PC-3 (cell line): ENCODE measurements at regions not wholly inside any gene's neighbourhood (a gene's known extent, or its start where the extent isn't known, plus 50 kb on each side); places are given as distances from the start of the nearest gene placed in this dataset.
A peak's percentile ranks its signal among the peaks of the same experiment; 100 is the strongest.

Experiments
- ATAC-seq: fragments of 200-7000 bp; cut with Tn5 transposase; 2 replicates; pipeline ENCODE4 v1.9.1; 2020; ENCODE audit warnings: mild to moderate bottlenecking, moderate library complexity
- BruUV-seq: library from RNA; stranded (reverse); fragments of 400-500 nt; replicated peaks from 2 replicates; lab custom pipeline; 2021; lab: Mats Ljungman, UMichigan
- CTCF ChIA-PET: fragments of 300-600 bp; sonication (Branson Sonifier 250); formaldehyde crosslinking; loops from one replicate; lab custom pipeline; 2022; ENCODE audit warnings: antibody characterized with exemption; lab: Charles Lee
- POLR2A ChIA-PET: fragments of 300-600 bp; sonication (Branson Sonifier 250); formaldehyde crosslinking; loops from one replicate; lab custom pipeline; 2022; ENCODE audit warnings: antibody characterized with exemption; ENCODE audit not compliant: unreplicated experiment; lab: Charles Lee
- DNase-seq: peaks from one replicate; pipeline ENCODE4 v3.0.0-alpha.2; 2015
- H2AFZ ChIP-seq: fragments of 300-600 bp; sonication (generic); 2 replicates; pipeline ENCODE4 v1.6.0; 2016; ENCODE audit warnings: antibody characterized with exemption, low read length
- H3F3A ChIP-seq: fragments of 300-600 bp; sonication (generic); one replicate; pipeline ENCODE4 v1.6.0; 2017; ENCODE audit warnings: antibody characterized with exemption, low read length, control low read depth, mild to moderate bottlenecking; ENCODE audit not compliant: unreplicated experiment
- H3K27ac ChIP-seq: fragments of 300-600 bp; sonication (generic); 2 replicates; pipeline ENCODE4 v1.5.1; 2016; ENCODE audit warnings: mild to moderate bottlenecking, low read length
- H3K27me3 ChIP-seq: fragments of 300-600 bp; sonication (generic); 2 replicates; pipeline ENCODE4 v1.6.1; 2016; ENCODE audit warnings: low read length, mixed read lengths
- H3K36me3 ChIP-seq: fragments of 300-600 bp; sonication (generic); 2 replicates; pipeline ENCODE4 v1.6.1; 2016; ENCODE audit warnings: low read depth, mixed run types, low read length, mixed read lengths
- H3K4me1 ChIP-seq: fragments of 300-600 bp; sonication (generic); 2 replicates; pipeline ENCODE4 v1.5.1; 2016; ENCODE audit warnings: low read length; ENCODE audit not compliant: insufficient read depth
- H3K4me2 ChIP-seq: fragments of 300-600 bp; sonication (generic); 2 replicates; pipeline ENCODE4 v1.6.0; 2016; ENCODE audit warnings: low read length
- H3K4me3 ChIP-seq: fragments of 300-600 bp; sonication (generic); 2 replicates; pipeline ENCODE4 v1.5.1; 2016; ENCODE audit warnings: mild to moderate bottlenecking, low read length, mixed read lengths
- H3K79me2 ChIP-seq: fragments of 300-600 bp; sonication (generic); 2 replicates; pipeline ENCODE4 v1.6.1; 2017; ENCODE audit warnings: low read length, mixed read lengths
- H3K9ac ChIP-seq: fragments of 300-600 bp; sonication (generic); 2 replicates; pipeline ENCODE4 v1.6.0; 2016; ENCODE audit warnings: mild to moderate bottlenecking, low read length
- H3K9me2 ChIP-seq: fragments of 300-600 bp; sonication (generic); replicated peaks from 2 replicates; pipeline ENCODE4 v1.6.1; 2016; ENCODE audit warnings: mixed run types, low read length, mixed read lengths
- H3K9me3 ChIP-seq: fragments of 300-600 bp; sonication (generic); 2 replicates; pipeline ENCODE4 v1.6.1; 2016; ENCODE audit warnings: low read length, mixed read lengths
- H4K20me1 ChIP-seq: fragments of 300-600 bp; sonication (generic); 2 replicates; pipeline ENCODE4 v1.6.1; 2016; ENCODE audit warnings: low read length, mixed read lengths
- EZH2 ChIP-seq: fragments of 300-600 bp; sonication (generic); IDR thresholded peaks from one replicate; pipeline ENCODE4 v1.6.1; 2017; ENCODE audit warnings: antibody characterized with exemption, mild to moderate bottlenecking, low read length; ENCODE audit not compliant: unreplicated experiment
- EZH2phosphoT487 ChIP-seq: fragments of 300-600 bp; sonication (generic); IDR thresholded peaks from 2 replicates; pipeline ENCODE4 v1.6.1; 2018; ENCODE audit warnings: mild to moderate bottlenecking, antibody characterized with exemption, low read length, borderline replicate concordance
- intact Hi-C: fragments of 100-400 bp; cut with micrococcal nuclease; formaldehyde crosslinking; loops from 2 replicates; pipeline ENCODE4 v1.9.0; 2023
- TF ChIP-seq, protein P1 (sequence below): fragments of 300-600 bp; sonication (generic); conservative IDR thresholded peaks from 2 replicates; pipeline ENCODE4 v1.5.1; 2017; ENCODE audit warnings: antibody characterized with exemption, low read depth, mild to moderate bottlenecking, low read length

DNA sequence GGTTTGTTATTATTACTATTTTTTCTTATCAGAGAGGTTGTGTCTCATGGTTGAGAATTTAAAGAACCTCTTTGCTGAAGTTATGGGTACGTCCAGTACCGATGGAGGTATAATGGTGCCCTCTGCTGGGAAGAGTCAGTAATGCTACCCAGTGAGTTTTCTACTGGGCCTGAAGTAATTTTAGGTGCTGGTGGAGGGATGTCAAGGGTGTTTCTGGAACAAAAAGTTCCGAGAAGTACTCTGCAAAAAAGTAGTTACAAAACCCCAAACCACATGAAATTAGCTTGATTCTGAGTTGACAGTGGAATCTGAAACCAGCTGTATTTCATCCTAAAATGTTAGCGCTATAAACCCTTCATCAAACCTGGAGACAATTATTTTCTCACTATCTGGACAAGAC is 102.5 kb upstream of the MID1 start:
- Histone ChIP-seq H3K27ac (no peak overlapping the region), H3K4me2 (no peak overlapping the region), H3F3A (no peaks in the 10 kb centered on the region), H3K27me3 (no peaks in the 10 kb centered on the region), H3K4me1 (no peaks in the 10 kb centered on the region), H3K79me2 (no peaks in the 10 kb centered on the region), H3K36me3 (no peaks in the 10 kb centered on the region), H4K20me1 (no peaks in the 10 kb centered on the region), H3K4me3 (no peak overlapping the region), H2AFZ (no peak overlapping the region), H3K9me3 (no peaks in the 10 kb centered on the region), H3K9ac (no peak overlapping the region), H3K9me2 (no peaks in the 10 kb centered on the region)
- peak; percentile 64 for ATAC-seq
- POLR2A ChIA-PET = interaction anchor here (0.6 kb wide), 1 partner anchor 46 kb away, joined by 7 read pairs; no protein-coding TSS in a partner anchor
- peak; percentile 78 for DNase-seq
- CTCF ChIA-PET = interaction anchor here (1.1 kb wide), 1 partner anchor 9 kb away, joined by 3 read pairs; no protein-coding TSS in a partner anchor
- no TSS peak for BruUV-seq
- TF ChIP-seq, protein P1, sequence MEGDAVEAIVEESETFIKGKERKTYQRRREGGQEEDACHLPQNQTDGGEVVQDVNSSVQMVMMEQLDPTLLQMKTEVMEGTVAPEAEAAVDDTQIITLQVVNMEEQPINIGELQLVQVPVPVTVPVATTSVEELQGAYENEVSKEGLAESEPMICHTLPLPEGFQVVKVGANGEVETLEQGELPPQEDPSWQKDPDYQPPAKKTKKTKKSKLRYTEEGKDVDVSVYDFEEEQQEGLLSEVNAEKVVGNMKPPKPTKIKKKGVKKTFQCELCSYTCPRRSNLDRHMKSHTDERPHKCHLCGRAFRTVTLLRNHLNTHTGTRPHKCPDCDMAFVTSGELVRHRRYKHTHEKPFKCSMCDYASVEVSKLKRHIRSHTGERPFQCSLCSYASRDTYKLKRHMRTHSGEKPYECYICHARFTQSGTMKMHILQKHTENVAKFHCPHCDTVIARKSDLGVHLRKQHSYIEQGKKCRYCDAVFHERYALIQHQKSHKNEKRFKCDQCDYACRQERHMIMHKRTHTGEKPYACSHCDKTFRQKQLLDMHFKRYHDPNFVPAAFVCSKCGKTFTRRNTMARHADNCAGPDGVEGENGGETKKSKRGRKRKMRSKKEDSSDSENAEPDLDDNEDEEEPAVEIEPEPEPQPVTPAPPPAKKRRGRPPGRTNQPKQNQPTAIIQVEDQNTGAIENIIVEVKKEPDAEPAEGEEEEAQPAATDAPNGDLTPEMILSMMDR = peak; percentile 78
- TF ChIP-seq EZH2 = no peak
- intact Hi-C loops = loop anchor here (1.0 to 5.0 kb wide), 4 partner anchors 44 to 533 kb away; no protein-coding TSS in a partner anchor

DNA sequence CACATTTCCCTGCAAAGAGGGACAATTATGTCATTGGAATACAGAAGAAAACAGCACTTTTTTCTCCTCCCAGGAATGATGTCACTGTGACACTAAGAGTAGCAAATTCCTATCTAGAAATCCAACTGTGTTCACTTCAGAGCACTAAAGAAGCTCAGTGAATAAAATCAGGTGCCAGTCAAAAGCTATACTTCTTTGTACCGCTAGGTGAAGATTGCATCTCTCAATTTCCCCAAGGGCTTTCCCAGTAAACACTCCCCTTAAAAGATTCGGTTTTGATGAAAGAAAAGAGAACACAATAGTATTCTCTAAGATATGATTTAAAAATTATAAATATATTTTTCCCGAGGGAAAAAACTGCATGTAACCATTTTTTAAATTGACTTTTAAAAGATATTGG is 104.7 kb upstream of the MID1 start:
- Histone ChIP-seq H4K20me1 (no peaks in the 10 kb centered on the region), H3F3A (no peaks in the 10 kb centered on the region), H3K4me3 (no peak overlapping the region), H3K9me2 (no peaks in the 10 kb centered on the region), H3K27ac (no peak overlapping the region), H3K9ac (no peak overlapping the region), H3K4me1 (no peaks in the 10 kb centered on the region), H3K79me2 (no peaks in the 10 kb centered on the region), H2AFZ (no peak overlapping the region), H3K9me3 (no peaks in the 10 kb centered on the region), H3K27me3 (no peaks in the 10 kb centered on the region), H3K36me3 (no peaks in the 10 kb centered on the region), H3K4me2 (no peak overlapping the region)
- ATAC-seq = peak; percentile 46
- CTCF ChIA-PET = interaction anchor here (0.6 to 1.9 kb wide), 6 partner anchors 44 to 501 kb away, joined by 3 to 18 read pairs (median 4); no protein-coding TSS in a partner anchor
- intact Hi-C loops = loop anchor here (1.0 kb wide), 1 partner anchor 375 kb away; no protein-coding TSS in a partner anchor
- peak; percentile 52 for DNase-seq
- no TSS peak for BruUV-seq
- POLR2A ChIA-PET = no interaction called here
- TF ChIP-seq EZH2 = no peak
- TF ChIP-seq, protein P1 = peak; percentile 58
- TF ChIP-seq EZH2phosphoT487 = no peak

DNA sequence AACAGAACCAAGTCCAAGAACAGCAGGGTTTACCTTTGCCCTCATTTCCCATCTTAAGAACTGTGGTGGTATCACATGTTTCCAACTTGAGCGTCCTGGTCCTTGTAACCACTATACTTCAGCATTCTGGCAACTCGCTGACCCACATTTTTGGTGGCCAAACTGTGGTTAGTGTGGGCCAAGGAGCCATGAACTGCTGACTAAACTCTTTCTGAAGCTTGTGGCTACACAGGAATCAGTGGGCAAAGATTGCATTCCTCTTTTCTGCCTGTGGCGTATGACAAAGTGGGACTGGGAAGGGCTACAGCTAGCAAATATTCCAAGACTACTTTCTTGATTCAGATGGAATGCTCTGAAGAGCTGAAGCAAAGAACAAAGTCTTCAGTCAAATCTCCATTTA is 106.3 kb upstream of the MID1 start:
- TF ChIP-seq EZH2 (no peak), EZH2phosphoT487 (no peak)
- TF ChIP-seq, protein P1 = no peak
- Histone ChIP-seq H3K9me2 (no peaks in the 10 kb centered on the region), H3K4me2 (no peak overlapping the region), H3K4me3 (no peak overlapping the region), H3F3A (no peaks in the 10 kb centered on the region), H3K27ac (no peak overlapping the region), H3K27me3 (no peaks in the 10 kb centered on the region), H3K79me2 (no peaks in the 10 kb centered on the region), H3K9ac (no peak overlapping the region), H3K4me1 (no peaks in the 10 kb centered on the region), H4K20me1 (no peaks in the 10 kb centered on the region), H3K36me3 (no peaks in the 10 kb centered on the region), H3K9me3 (no peaks in the 10 kb centered on the region), H2AFZ (no peak overlapping the region)
- DNase-seq (peak; percentile 43), ATAC-seq (no peak)
- ChIA-PET CTCF (no interaction called here), POLR2A (no interaction called here)
- BruUV-seq = no TSS peak
- intact Hi-C loops = no loop called here
